ENCODE measurements at regions not wholly inside any gene's neighbourhood (a gene's known extent, or its start where the extent isn't known, plus 50 kb on each side); places are given as distances from the start of the nearest gene placed in this dataset.

- no peak for DNase-seq (ENCODE audit: extremely low spot score, insufficient read length, low read depth)
- FAIRE-seq = no peak
Measured at GRCh38 chr4:81664079-81664478, 192.4 kb upstream of the RASGEF1B start.

- DNase-seq (ENCODE audit: extremely low spot score, insufficient read length, low read depth) (no peak), FAIRE-seq (no peak)
Measured at GRCh38 chr4:81663368-81663767, 191.7 kb upstream of the RASGEF1B start.

GRCh38 chr4:81659051-81659450 lies 187.3 kb upstream of the RASGEF1B start:
- DNase-seq (ENCODE audit: extremely low spot score, insufficient read length, low read depth) = no peak
- no peak for FAIRE-seq

GRCh38 chr4:81652069-81652478 lies 180.4 kb upstream of the RASGEF1B start:
- DNase-seq (ENCODE audit: extremely low spot score, insufficient read length, low read depth) (no peak), FAIRE-seq (no peak)

- no peak for DNase-seq (ENCODE audit: extremely low spot score, insufficient read length, low read depth)
- FAIRE-seq = no peak
Measured at GRCh38 chr4:81651243-81651899, 179.7 kb upstream of the RASGEF1B start.

- DNase-seq (ENCODE audit: extremely low spot score, insufficient read length, low read depth) (no peak), FAIRE-seq (no peak)
Measured at GRCh38 chr4:81650606-81651242, 179.0 kb upstream of the RASGEF1B start.

- FAIRE-seq = peak; percentile 89
- DNase-seq (ENCODE audit: extremely low spot score, insufficient read length, low read depth) = peak; percentile 18
Measured at GRCh38 chr4:81648576-81649275, 177.0 kb upstream of the RASGEF1B start.

GRCh38 chr4:81647388-81647787 lies 175.7 kb upstream of the RASGEF1B start:
- DNase-seq (ENCODE audit: extremely low spot score, insufficient read length, low read depth) (no peak), FAIRE-seq (no peak)

GRCh38 chr4:81642543-81642942 lies 170.8 kb upstream of the RASGEF1B start:
- DNase-seq (ENCODE audit: extremely low spot score, insufficient read length, low read depth) (no peak), FAIRE-seq (no peak)

GRCh38 chr4:81639248-81639647 lies 167.5 kb upstream of the RASGEF1B start:
- no peak for FAIRE-seq
- DNase-seq (ENCODE audit: extremely low spot score, insufficient read length, low read depth) = no peak

- FAIRE-seq = no peak
- no peak for DNase-seq (ENCODE audit: extremely low spot score, insufficient read length, low read depth)
Measured at GRCh38 chr4:81638698-81639097, 167.0 kb upstream of the RASGEF1B start.

- DNase-seq (ENCODE audit: extremely low spot score, insufficient read length, low read depth) = no peak
- peak; percentile 46 for FAIRE-seq
Measured at GRCh38 chr4:81635739-81636138, 164.0 kb upstream of the RASGEF1B start.

- FAIRE-seq (no peak), DNase-seq (ENCODE audit: extremely low spot score, insufficient read length, low read depth) (no peak)
Measured at GRCh38 chr4:81634766-81635549, 163.3 kb upstream of the RASGEF1B start.

- no peak for FAIRE-seq
- DNase-seq (ENCODE audit: extremely low spot score, insufficient read length, low read depth) = no peak
Measured at GRCh38 chr4:81634165-81634564, 162.5 kb upstream of the RASGEF1B start.

- no peak for FAIRE-seq
- no peak for DNase-seq (ENCODE audit: extremely low spot score, insufficient read length, low read depth)
Measured at GRCh38 chr4:81632581-81633299, 161.0 kb upstream of the RASGEF1B start.

GRCh38 chr4:81631958-81632441 lies 160.3 kb upstream of the RASGEF1B start:
- no peak for FAIRE-seq

GRCh38 chr4:81629366-81629765 lies 157.7 kb upstream of the RASGEF1B start:
- FAIRE-seq (no peak), DNase-seq (ENCODE audit: extremely low spot score, insufficient read length, low read depth) (no peak)

More at GRCh38 chr4:81631958-81632441, 160.3 kb upstream of the RASGEF1B start:
- no peak for DNase-seq (ENCODE audit: extremely low spot score, insufficient read length, low read depth)

GRCh38 chr4:81628489-81628888 lies 156.8 kb upstream of the RASGEF1B start:
- DNase-seq (ENCODE audit: extremely low spot score, insufficient read length, low read depth) = no peak
- FAIRE-seq = no peak

GRCh38 chr4:81627590-81627989 lies 155.9 kb upstream of the RASGEF1B start:
- FAIRE-seq = no peak
- no peak for DNase-seq (ENCODE audit: extremely low spot score, insufficient read length, low read depth)

GRCh38 chr4:81626851-81627250 lies 155.1 kb upstream of the RASGEF1B start:
- no peak for FAIRE-seq
- DNase-seq (ENCODE audit: extremely low spot score, insufficient read length, low read depth) = no peak

Data from GM18507 (cell line).